Keratinocyte (primary cell): ENCODE measurements at regions not wholly inside any gene's neighbourhood (a gene's known extent, or its start where the extent isn't known, plus 50 kb on each side); places are given as distances from the start of the nearest gene placed in this dataset.

Source experiments
- DNase-seq: peaks from one replicate; pipeline ENCODE4 v3.0.0-alpha.2; 2011; ENCODE audit warnings: low read depth, missing footprints, low spot score
- FAIRE-seq: peaks from 2 replicates; lab custom pipeline; 2011; peaks lifted over from hg19 to GRCh38; lab: Jason Lieb, UNC
- H2AFZ ChIP-seq: 2 replicates; pipeline ENCODE4 v1.6.0; 2012; ENCODE audit warnings: low read length, control low read depth, inconsistent platforms; ENCODE audit not compliant: control insufficient read depth
- H3K27ac ChIP-seq: 2 replicates; pipeline ENCODE4 v1.5.1; 2011; ENCODE audit warnings: low read length; ENCODE audit not compliant: control insufficient read depth, insufficient read depth
- H3K27me3 ChIP-seq: 3 replicates; pipeline ENCODE4 v1.6.0; 2011; ENCODE audit warnings: low read length; ENCODE audit not compliant: control insufficient read depth, insufficient read depth; ENCODE audit errors: extremely low read depth
- H3K36me3 ChIP-seq, 2 experiments: 2 replicates in 1 of 2; 3 replicates in 1 of 2; pipeline ENCODE4 v1.5.1; 2011; ENCODE audit warnings: low read length in 2 of 2, mild to moderate bottlenecking in 1 of 2; ENCODE audit not compliant: control insufficient read depth in 2 of 2, insufficient read depth in 2 of 2; ENCODE audit errors: extremely low read depth in 1 of 2
- H3K4me1 ChIP-seq: 3 replicates; pipeline ENCODE4 v1.5.1; 2011; ENCODE audit warnings: low read length; ENCODE audit not compliant: control insufficient read depth, insufficient read depth; ENCODE audit errors: extremely low read depth
- H3K4me2 ChIP-seq: 3 replicates; pipeline ENCODE4 v1.6.0; 2011; ENCODE audit warnings: low read depth, low read length; ENCODE audit not compliant: control insufficient read depth, insufficient read depth; ENCODE audit errors: extremely low read depth
- H3K4me3 ChIP-seq, 3 experiments: fragments of 200-600 bp in 1 of 3; sonication (generic) in 1 of 3; 2 replicates in 2 of 3; 3 replicates in 1 of 3; pipeline ENCODE4 v1.5.1; 2011 to 2016; ENCODE audit warnings: low read length in 3 of 3, mild to moderate bottlenecking in 3 of 3, control low read depth in 2 of 3, inconsistent platforms in 1 of 3, low read depth in 1 of 3, mixed read lengths in 1 of 3, mixed run types in 1 of 3, moderate library complexity in 1 of 3; ENCODE audit not compliant: control insufficient read depth in 2 of 3, insufficient read depth in 2 of 3; ENCODE audit errors: extremely low read depth in 1 of 3
- H3K79me2 ChIP-seq: 2 replicates; pipeline ENCODE4 v1.6.0; 2012; ENCODE audit warnings: low read length; ENCODE audit not compliant: control insufficient read depth, insufficient read depth
- H3K9ac ChIP-seq: 3 replicates; pipeline ENCODE4 v1.6.0; 2011; ENCODE audit warnings: low read length; ENCODE audit not compliant: control insufficient read depth, insufficient read depth; ENCODE audit errors: extremely low read depth
- H3K9me1 ChIP-seq: 3 replicates; pipeline ENCODE4 v1.6.0; 2011; ENCODE audit warnings: low read length; ENCODE audit not compliant: control insufficient read depth, insufficient read depth; ENCODE audit errors: extremely low read depth
- H3K9me3 ChIP-seq: 2 replicates; pipeline ENCODE4 v1.5.1; 2012; ENCODE audit warnings: low read depth, low read length; ENCODE audit not compliant: control insufficient read depth
- H4K20me1 ChIP-seq: 3 replicates; pipeline ENCODE4 v1.6.0; 2011; ENCODE audit warnings: low read length; ENCODE audit not compliant: control insufficient read depth, insufficient read depth; ENCODE audit errors: extremely low read depth
- EZH2 ChIP-seq: IDR thresholded peaks from one replicate; pipeline ENCODE4 v1.6.1; 2012; ENCODE audit warnings: inconsistent platforms, mild to moderate bottlenecking, low read length, moderate library complexity
- dilution Hi-C: fragments of 300-500 bp; cut with MboI; formaldehyde crosslinking; loops from one replicate; pipeline ENCODE4 v1.7.0; 2020; ENCODE audit warnings: low sequenced_read_pairs; ENCODE audit not compliant: extremely low pct_ligation_motif_present
- TF ChIP-seq, protein P1 (sequence below), 3 experiments: IDR thresholded peaks in 1 of 3; conservative IDR thresholded peaks in 1 of 3; optimal IDR thresholded peaks in 1 of 3; 2 replicates in 2 of 3; 3 replicates in 1 of 3; pipeline versions ENCODE3 to v1.5.1; 2011; ENCODE audit warnings: low read length in 3 of 3, mild to moderate bottlenecking in 3 of 3, moderate library complexity in 2 of 3, control low read depth in 1 of 3, inconsistent platforms in 1 of 3; ENCODE audit not compliant: insufficient read depth in 2 of 3; ENCODE audit errors: extremely low read depth in 1 of 3

GRCh38 chr3:156005736-156006135, 114.6 kb upstream of the KCNAB1 start:
- FAIRE-seq (no peak), DNase-seq (no peak)
- no peaks in the 10 kb centered on the region for H3K4me1 ChIP-seq
- H3K4me2 ChIP-seq, result no peak overlapping the region
- no peak overlapping the region for H2AFZ ChIP-seq
- dilution Hi-C loops, result loop anchor here (25.0 kb wide), 1 partner anchor 507 kb away; no protein-coding TSS in a partner anchor
- H4K20me1 ChIP-seq, result no peaks in the 10 kb centered on the region
- no peaks in the 10 kb centered on the region for H3K9me3 ChIP-seq
- no peaks in the 10 kb centered on the region for H3K79me2 ChIP-seq
- H3K9me1 ChIP-seq, result no peaks in the 10 kb centered on the region
- H3K9ac ChIP-seq, result no peak overlapping the region
- no peaks in the 10 kb centered on the region for H3K27me3 ChIP-seq
- TF ChIP-seq, protein P1, sequence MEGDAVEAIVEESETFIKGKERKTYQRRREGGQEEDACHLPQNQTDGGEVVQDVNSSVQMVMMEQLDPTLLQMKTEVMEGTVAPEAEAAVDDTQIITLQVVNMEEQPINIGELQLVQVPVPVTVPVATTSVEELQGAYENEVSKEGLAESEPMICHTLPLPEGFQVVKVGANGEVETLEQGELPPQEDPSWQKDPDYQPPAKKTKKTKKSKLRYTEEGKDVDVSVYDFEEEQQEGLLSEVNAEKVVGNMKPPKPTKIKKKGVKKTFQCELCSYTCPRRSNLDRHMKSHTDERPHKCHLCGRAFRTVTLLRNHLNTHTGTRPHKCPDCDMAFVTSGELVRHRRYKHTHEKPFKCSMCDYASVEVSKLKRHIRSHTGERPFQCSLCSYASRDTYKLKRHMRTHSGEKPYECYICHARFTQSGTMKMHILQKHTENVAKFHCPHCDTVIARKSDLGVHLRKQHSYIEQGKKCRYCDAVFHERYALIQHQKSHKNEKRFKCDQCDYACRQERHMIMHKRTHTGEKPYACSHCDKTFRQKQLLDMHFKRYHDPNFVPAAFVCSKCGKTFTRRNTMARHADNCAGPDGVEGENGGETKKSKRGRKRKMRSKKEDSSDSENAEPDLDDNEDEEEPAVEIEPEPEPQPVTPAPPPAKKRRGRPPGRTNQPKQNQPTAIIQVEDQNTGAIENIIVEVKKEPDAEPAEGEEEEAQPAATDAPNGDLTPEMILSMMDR (optimal IDR thresholded peaks at IDR 0.05 in 1 of 3, IDR thresholded peaks at IDR 0.05 in 1 of 3, conservative IDR thresholded peaks at IDR 0.05 in 1 of 3; ENCODE audit: extremely low read depth in 1 of 3, insufficient read depth in 2 of 3, low read length in 3 of 3), result no peak
- TF ChIP-seq EZH2, result no peak
- H3K27ac ChIP-seq, result no peak overlapping the region
- no peaks in the 10 kb centered on the region for H3K36me3 ChIP-seq
- no peak overlapping the region for H3K4me3 ChIP-seq

DNA sequence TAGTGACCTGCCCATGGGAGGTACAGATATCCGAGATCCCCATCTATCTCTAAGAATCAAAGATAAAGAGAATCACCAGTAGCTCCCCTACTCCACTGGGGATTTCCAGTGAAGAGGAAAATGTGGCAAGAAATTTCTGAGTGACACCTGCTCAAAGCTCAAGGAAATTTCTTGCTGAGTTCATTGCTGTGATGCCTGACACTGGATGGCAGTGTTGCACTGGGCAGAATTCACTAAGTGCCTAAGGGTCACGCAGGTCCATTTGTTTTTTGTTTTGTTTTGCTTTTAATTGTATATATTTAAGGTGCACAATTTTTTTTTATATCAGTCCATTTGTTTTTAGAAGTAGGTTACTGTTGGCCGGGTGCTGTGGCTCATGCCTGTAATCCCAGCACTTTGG, 109.5 kb upstream of the KCNAB1 start:
- H3K9me3 ChIP-seq, result no peaks in the 10 kb centered on the region
- H3K27me3 ChIP-seq, result no peaks in the 10 kb centered on the region
- H3K4me1 ChIP-seq, result no peaks in the 10 kb centered on the region
- no peak overlapping the region for H3K4me3 ChIP-seq
- no peaks in the 10 kb centered on the region for H3K36me3 ChIP-seq
- FAIRE-seq, result peak; percentile 34
- H3K9ac ChIP-seq, result no peak overlapping the region
- dilution Hi-C loops, result loop anchor here (25.0 kb wide), 1 partner anchor 501 kb away; no protein-coding TSS in a partner anchor
- DNase-seq, result no peak
- no peak overlapping the region for H2AFZ ChIP-seq
- no peaks in the 10 kb centered on the region for H3K9me1 ChIP-seq
- no peaks in the 10 kb centered on the region for H3K79me2 ChIP-seq
- no peak overlapping the region for H3K4me2 ChIP-seq
- no peak overlapping the region for H3K27ac ChIP-seq
- no peaks in the 10 kb centered on the region for H4K20me1 ChIP-seq
- TF ChIP-seq, protein P1 (optimal IDR thresholded peaks at IDR 0.05 in 1 of 3, IDR thresholded peaks at IDR 0.05 in 1 of 3, conservative IDR thresholded peaks at IDR 0.05 in 1 of 3; ENCODE audit: extremely low read depth in 1 of 3, insufficient read depth in 2 of 3, low read length in 3 of 3), result peak; percentile 57 to 77 (median 68)
- TF ChIP-seq EZH2, result no peak
